Nephron (organoid): ENCODE measurements at regions not wholly inside any gene's neighbourhood (a gene's known extent, or its start where the extent isn't known, plus 50 kb on each side); places are given as distances from the start of the nearest gene placed in this dataset.

ENCODE experiments used
- H3K27ac Mint-ChIP-seq, 3 experiments: 2 replicates each; pipeline ENCODE4 v1.8.0; 2020; ENCODE audit warnings: mixed read lengths in 3 of 3, mild to moderate bottlenecking in 2 of 3, moderate library complexity in 1 of 3
- H3K27me3 Mint-ChIP-seq: 2 replicates; pipeline ENCODE4 v1.8.0; 2021; ENCODE audit warnings: low read depth, mild to moderate bottlenecking, moderate library complexity, mixed read lengths
- H3K36me3 Mint-ChIP-seq: 2 replicates; pipeline ENCODE4 v1.8.0; 2020; ENCODE audit warnings: low read depth, mixed read lengths
- H3K4me1 Mint-ChIP-seq: 2 replicates; pipeline ENCODE4 v1.8.0; 2020; ENCODE audit warnings: mixed read lengths
- H3K4me3 Mint-ChIP-seq, 3 experiments: 2 replicates each; pipeline ENCODE4 v1.8.0; 2020; ENCODE audit warnings: mild to moderate bottlenecking in 3 of 3, mixed read lengths in 3 of 3, moderate library complexity in 2 of 3
- H3K9me3 Mint-ChIP-seq: 2 replicates; pipeline ENCODE4 v1.8.0; 2020; ENCODE audit warnings: mixed read lengths
- CTCF ChIP-seq, 3 experiments: fragments of 200-600 bp; sonication (generic); IDR thresholded peaks; one replicate each; pipeline ENCODE4 v1.5.0; 2021; ENCODE audit warnings: antibody characterized with exemption in 3 of 3; ENCODE audit not compliant: unreplicated experiment in 3 of 3

- H3K4me3 Mint-ChIP-seq: no peak overlapping the region
- H3K4me1 Mint-ChIP-seq: no peaks in the 10 kb centered on the region
- peaks cover 59% of the 10 kb centered on the region for H3K9me3 Mint-ChIP-seq
- H3K27me3 Mint-ChIP-seq: no peaks in the 10 kb centered on the region
- peaks cover 66% of the 10 kb centered on the region for H3K36me3 Mint-ChIP-seq
- no peak for TF ChIP-seq CTCF (IDR thresholded peaks at IDR 0.05; ENCODE audit: unreplicated experiment in 3 of 3)
- no peak overlapping the region for H3K27ac Mint-ChIP-seq
Measured at GRCh38 chr4:123043793-123044425, 121.5 kb upstream of the NUDT6 start.

- peaks cover 85% of the 10 kb centered on the region for H3K36me3 Mint-ChIP-seq
- no peaks in the 10 kb centered on the region for H3K4me1 Mint-ChIP-seq
- H3K27me3 Mint-ChIP-seq: no peaks in the 10 kb centered on the region
- TF ChIP-seq CTCF (IDR thresholded peaks at IDR 0.05; ENCODE audit: unreplicated experiment in 3 of 3): no peak
- no peak overlapping the region for H3K4me3 Mint-ChIP-seq
- peaks cover 78% of the 10 kb centered on the region for H3K9me3 Mint-ChIP-seq
- no peak overlapping the region for H3K27ac Mint-ChIP-seq
Measured at GRCh38 chr4:123046096-123046495, 123.7 kb upstream of the NUDT6 start.

- Mint-ChIP-seq H3K4me3 (no peak overlapping the region), H3K27ac (no peak overlapping the region), H3K9me3 (peaks cover 69% of the 10 kb centered on the region), H3K36me3 (peaks cover 85% of the 10 kb centered on the region), H3K27me3 (no peaks in the 10 kb centered on the region), H3K4me1 (no peaks in the 10 kb centered on the region)
- no peak for TF ChIP-seq CTCF (IDR thresholded peaks at IDR 0.05; ENCODE audit: unreplicated experiment in 3 of 3)
Measured at GRCh38 chr4:123050018-123050417, 127.6 kb upstream of the NUDT6 start.

- H3K36me3 Mint-ChIP-seq: peaks cover 76% of the 10 kb centered on the region
- no peak overlapping the region for H3K4me3 Mint-ChIP-seq
- no peaks in the 10 kb centered on the region for H3K27me3 Mint-ChIP-seq
- no peaks in the 10 kb centered on the region for H3K4me1 Mint-ChIP-seq
- H3K9me3 Mint-ChIP-seq: peaks cover 56% of the 10 kb centered on the region
- no peak overlapping the region for H3K27ac Mint-ChIP-seq
- no peak for TF ChIP-seq CTCF (IDR thresholded peaks at IDR 0.05; ENCODE audit: unreplicated experiment in 3 of 3)
Measured at GRCh38 chr4:123052007-123052406, 129.6 kb upstream of the NUDT6 start.

- H3K27ac Mint-ChIP-seq: no peak overlapping the region
- H3K4me1 Mint-ChIP-seq: no peaks in the 10 kb centered on the region
- H3K4me3 Mint-ChIP-seq: no peak overlapping the region
- no peaks in the 10 kb centered on the region for H3K27me3 Mint-ChIP-seq
- no peak for TF ChIP-seq CTCF (IDR thresholded peaks at IDR 0.05; ENCODE audit: unreplicated experiment in 3 of 3)
- peaks cover 34% of the 10 kb centered on the region for H3K9me3 Mint-ChIP-seq
- peaks cover 66% of the 10 kb centered on the region for H3K36me3 Mint-ChIP-seq
Measured at GRCh38 chr4:123055943-123056342, 133.5 kb upstream of the NUDT6 start.

GRCh38 chr4:123060039-123060770 is 137.8 kb upstream of the NUDT6 start:
- H3K9me3 Mint-ChIP-seq: peaks cover 15% of the 10 kb centered on the region
- H3K36me3 Mint-ChIP-seq: peaks cover 35% of the 10 kb centered on the region

More at GRCh38 chr4:123060039-123060770, 137.8 kb upstream of the NUDT6 start:
- Mint-ChIP-seq H3K4me1 (no peaks in the 10 kb centered on the region), H3K27me3 (no peaks in the 10 kb centered on the region), H3K27ac (no peak overlapping the region), H3K4me3 (no peak overlapping the region)
- no peak for TF ChIP-seq CTCF (IDR thresholded peaks at IDR 0.05; ENCODE audit: unreplicated experiment in 3 of 3)
